K562 (cell line): ENCODE measurements at regions not wholly inside any gene's neighbourhood (a gene's known extent, or its start where the extent isn't known, plus 50 kb on each side); places are given as distances from the start of the nearest gene placed in this dataset.

Experiments
- JUN ChIP-seq, 2 experiments: sonication (generic) in 1 of 2; formaldehyde crosslinking in 1 of 2; IDR thresholded peaks; 2 replicates each; pipeline versions ENCODE4 v1.6.1 to v1.8.0; 2012 to 2022; ENCODE audit warnings: borderline replicate concordance in 2 of 2, mild to moderate bottlenecking in 2 of 2, improper control_type of control experiment in 1 of 2, low read depth in 1 of 2, low read length in 1 of 2, missing genetic modification reagents in 1 of 2
- TARDBP ChIP-seq: fragments of 450-650 bp; IDR thresholded peaks from 2 replicates; pipeline ENCODE4 v1.6.1; 2016
- THRAP3 ChIP-seq: fragments of 450-650 bp; IDR thresholded peaks from 2 replicates; pipeline ENCODE4 v1.6.1; 2016; ENCODE audit warnings: mild to moderate bottlenecking, inconsistent platforms, borderline replicate concordance
- ZBTB1 ChIP-seq: sonication (generic); formaldehyde crosslinking; IDR thresholded peaks from 2 replicates; pipeline ENCODE4 v1.8.1; 2023; ENCODE audit warnings: missing genetic modification reagents, low read depth, mild to moderate bottlenecking, borderline replicate concordance
- ZNF589 ChIP-seq: fragments of 200-800 bp; sonication (Bioruptor generic); IDR thresholded peaks from 2 replicates; pipeline ENCODE4 v1.6.1; 2016; ENCODE audit warnings: low read depth, missing genetic modification characterization, missing compliant biosample characterization
- TF ChIP-seq, protein P1 (sequence below), 3 experiments: IDR thresholded peaks in 2 of 3; conservative IDR thresholded peaks in 1 of 3; 2 replicates each; pipeline ENCODE4 v1.5.1; 2011 to 2012; ENCODE audit warnings: low read length in 3 of 3, mild to moderate bottlenecking in 3 of 3, control low read depth in 2 of 3, improper control_type of control experiment in 1 of 3, inconsistent platforms in 1 of 3, low read depth in 1 of 3, mixed read lengths in 1 of 3, moderate library complexity in 1 of 3; ENCODE audit not compliant: insufficient read depth in 2 of 3

DNA sequence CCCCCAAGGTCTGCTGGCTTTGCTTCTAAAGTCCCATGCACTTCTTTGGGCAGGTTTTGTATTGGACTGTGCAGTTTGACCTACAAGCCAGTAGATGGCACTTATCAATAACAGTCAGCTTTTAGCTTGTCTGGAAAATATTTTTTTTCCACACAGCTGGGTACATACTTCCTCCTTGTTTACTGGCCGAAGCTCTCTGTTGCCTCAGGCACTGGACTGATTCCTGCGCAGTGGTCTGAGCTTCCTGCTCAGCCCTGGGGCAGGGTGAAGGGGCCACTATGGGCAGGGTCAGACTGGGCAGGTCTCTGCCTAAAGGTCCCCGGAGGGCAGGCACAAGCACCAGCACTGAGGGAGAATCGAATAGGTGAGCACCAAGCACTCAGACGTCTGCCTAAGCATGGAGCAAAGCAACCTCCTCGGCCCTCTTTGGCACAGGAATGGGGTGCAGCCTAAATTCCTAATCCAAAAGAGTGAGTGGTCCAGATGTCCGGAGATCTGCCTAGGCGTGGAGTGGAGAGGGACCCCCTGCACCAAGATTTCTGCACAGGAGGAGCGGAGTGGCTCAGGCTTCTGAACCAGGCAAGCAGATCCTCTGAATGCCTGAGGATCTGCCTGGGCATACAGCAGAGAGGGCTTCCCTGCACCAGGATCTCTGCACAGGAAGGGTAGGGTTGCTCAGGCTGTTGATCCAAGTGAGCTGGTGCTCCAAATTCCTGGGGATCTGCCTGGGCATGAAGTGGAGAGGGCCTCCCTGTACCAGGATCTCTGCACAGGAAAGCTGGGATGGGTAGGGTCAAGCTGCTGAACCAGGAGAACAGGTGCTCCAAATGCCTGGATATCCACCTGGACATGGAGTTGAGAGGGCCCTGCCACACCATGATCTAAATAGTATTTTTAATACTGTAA is 105.9 kb upstream of the C11orf58 start:
- no peak for TF ChIP-seq THRAP3
- no peak for TF ChIP-seq TARDBP
- no peak for TF ChIP-seq JUN (IDR thresholded peaks at IDR 0.05; ENCODE audit: borderline replicate concordance, low read depth, low read length)
- no peak for TF ChIP-seq JUN (CRISPR knock-in tag; IDR thresholded peaks at IDR 0.05; ENCODE audit: borderline replicate concordance)
- TF ChIP-seq, protein P1, sequence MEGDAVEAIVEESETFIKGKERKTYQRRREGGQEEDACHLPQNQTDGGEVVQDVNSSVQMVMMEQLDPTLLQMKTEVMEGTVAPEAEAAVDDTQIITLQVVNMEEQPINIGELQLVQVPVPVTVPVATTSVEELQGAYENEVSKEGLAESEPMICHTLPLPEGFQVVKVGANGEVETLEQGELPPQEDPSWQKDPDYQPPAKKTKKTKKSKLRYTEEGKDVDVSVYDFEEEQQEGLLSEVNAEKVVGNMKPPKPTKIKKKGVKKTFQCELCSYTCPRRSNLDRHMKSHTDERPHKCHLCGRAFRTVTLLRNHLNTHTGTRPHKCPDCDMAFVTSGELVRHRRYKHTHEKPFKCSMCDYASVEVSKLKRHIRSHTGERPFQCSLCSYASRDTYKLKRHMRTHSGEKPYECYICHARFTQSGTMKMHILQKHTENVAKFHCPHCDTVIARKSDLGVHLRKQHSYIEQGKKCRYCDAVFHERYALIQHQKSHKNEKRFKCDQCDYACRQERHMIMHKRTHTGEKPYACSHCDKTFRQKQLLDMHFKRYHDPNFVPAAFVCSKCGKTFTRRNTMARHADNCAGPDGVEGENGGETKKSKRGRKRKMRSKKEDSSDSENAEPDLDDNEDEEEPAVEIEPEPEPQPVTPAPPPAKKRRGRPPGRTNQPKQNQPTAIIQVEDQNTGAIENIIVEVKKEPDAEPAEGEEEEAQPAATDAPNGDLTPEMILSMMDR (IDR thresholded peaks at IDR 0.05 in 2 of 3, conservative IDR thresholded peaks at IDR 0.05 in 1 of 3; ENCODE audit: insufficient read depth in 2 of 3, low read depth in 1 of 3, low read length in 3 of 3), result peak; percentile 40 to 55 (median 54); a peak in 4 of 6 replicates
- TF ChIP-seq ZBTB1 (CRISPR knock-in tag), result no peak
- TF ChIP-seq ZNF589, result no peak
